SKM-1 treated with dmso at 0.1 percent for 144 hours (cell line): ENCODE measurements at regions not wholly inside any gene's neighbourhood (a gene's known extent, or its start where the extent isn't known, plus 50 kb on each side); places are given as distances from the start of the nearest gene placed in this dataset.
A peak's percentile ranks its signal among the peaks of the same experiment; 100 is the strongest.

Source experiments
- DNase-seq: peaks from one replicate; lab custom pipeline; 2025; ENCODE audit not compliant: unreplicated experiment; lab: John Stamatoyannopoulos, UW

GRCh38 chr16:79808731-79809130 is 208.2 kb upstream of the MAF start:
- DNase-seq: no peak

- no peak for DNase-seq
These were observed 206.2 kb upstream of the MAF start for GRCh38 chr16:79806757-79807156.

- DNase-seq: no peak
These were observed 205.1 kb upstream of the MAF start for GRCh38 chr16:79805621-79806020.

- no peak for DNase-seq
These were observed 201.1 kb upstream of the MAF start for GRCh38 chr16:79801646-79802045.

GRCh38 chr16:79800016-79800608 is 199.6 kb upstream of the MAF start:
- DNase-seq: no peak

GRCh38 chr16:79798416-79799053 is 198.0 kb upstream of the MAF start:
- no peak for DNase-seq

GRCh38 chr16:79797486-79797885 is 196.9 kb upstream of the MAF start:
- no peak for DNase-seq

- no peak for DNase-seq
These were observed 195.0 kb upstream of the MAF start for GRCh38 chr16:79795556-79795955.

GRCh38 chr16:79794941-79795340 is 194.4 kb upstream of the MAF start:
- DNase-seq: no peak

GRCh38 chr16:79792664-79793351 is 192.3 kb upstream of the MAF start:
- DNase-seq: no peak

- no peak for DNase-seq
These were observed 191.5 kb upstream of the MAF start for GRCh38 chr16:79792076-79792475.

GRCh38 chr16:79790854-79791253 is 190.3 kb upstream of the MAF start:
- DNase-seq: no peak

- DNase-seq: no peak
These were observed 188.4 kb upstream of the MAF start for GRCh38 chr16:79788949-79789348.

GRCh38 chr16:79786389-79786788 is 185.9 kb upstream of the MAF start:
- DNase-seq: no peak

- no peak for DNase-seq
These were observed 183.5 kb upstream of the MAF start for GRCh38 chr16:79784007-79784406.

GRCh38 chr16:79777679-79778078 is 177.1 kb upstream of the MAF start:
- DNase-seq: no peak

- DNase-seq: no peak
These were observed 175.8 kb upstream of the MAF start for GRCh38 chr16:79776243-79776847.

- no peak for DNase-seq
These were observed 172.2 kb upstream of the MAF start for GRCh38 chr16:79772784-79773183.

- no peak for DNase-seq
These were observed 171.5 kb upstream of the MAF start for GRCh38 chr16:79772048-79772447.

- peak; percentile 53 for DNase-seq
These were observed 169.9 kb upstream of the MAF start for GRCh38 chr16:79770244-79771064.

- DNase-seq: no peak
These were observed 169.3 kb upstream of the MAF start for GRCh38 chr16:79769928-79770243.
